ENCODE measurements at regions not wholly inside any gene's neighbourhood (a gene's known extent, or its start where the extent isn't known, plus 50 kb on each side); places are given as distances from the start of the nearest gene placed in this dataset.
"Not testable (repeated sequence)": the region's sequence is repeated elsewhere in the genome, so short reads cannot be mapped to it uniquely, and the experiment has no call there.

- not testable (repeated sequence) for DNase-seq
These were observed 61.8 kb upstream of the TNK2 start for GRCh38 chr3:195969838-195970776.

- DNase-seq: not testable (repeated sequence)
These were observed 61.0 kb upstream of the TNK2 start for GRCh38 chr3:195969341-195969740.

- not testable (repeated sequence) for DNase-seq
These were observed 59.8 kb upstream of the TNK2 start for GRCh38 chr3:195968104-195968503.

GRCh38 chr3:195967387-195967720 lies 59.0 kb upstream of the TNK2 start:
- not testable (repeated sequence) for DNase-seq

- not testable (repeated sequence) for DNase-seq
These were observed 58.4 kb upstream of the TNK2 start for GRCh38 chr3:195966563-195967386.

GRCh38 chr3:195965217-195965616 lies 56.9 kb upstream of the TNK2 start:
- DNase-seq: not testable (repeated sequence)

GRCh38 chr3:195964318-195965107 lies 56.2 kb upstream of the TNK2 start:
- DNase-seq: not testable (repeated sequence)

GRCh38 chr3:195962222-195962621 lies 53.9 kb upstream of the TNK2 start:
- DNase-seq: not testable (repeated sequence)

- DNase-seq: not testable (repeated sequence)
These were observed 52.8 kb upstream of the TNK2 start for GRCh38 chr3:195960971-195961775.

GRCh38 chr3:195960164-195960563 lies 51.8 kb upstream of the TNK2 start:
- DNase-seq: not testable (repeated sequence)

- not testable (repeated sequence) for DNase-seq
These were observed 51.2 kb upstream of the TNK2 start for GRCh38 chr3:195959367-195960157.

- not testable (repeated sequence) for DNase-seq
These were observed 50.4 kb upstream of the TNK2 start for GRCh38 chr3:195958736-195959135.

All from 8988T (cell line).